Activated CD8-positive, alpha-beta T cell treated with anti-CD3 and anti-CD28 coated beads for 36 hours (primary cell): ENCODE measurements at regions not wholly inside any gene's neighbourhood (a gene's known extent, or its start where the extent isn't known, plus 50 kb on each side); places are given as distances from the start of the nearest gene placed in this dataset.

Experiments
- ATAC-seq: fragments of 200-7000 bp; cut with Tn5 transposase; one replicate; pipeline ENCODE4 v1.10.0; 2021; ENCODE audit warnings: mild to moderate bottlenecking, moderate library complexity
- CTCF ChIA-PET: fragments of 350-600 bp; sonication (Branson Sonifier 250); formaldehyde crosslinking; loops from one replicate; lab custom pipeline; 2021; ENCODE audit warnings: antibody characterized with exemption; lab: Charles Lee
- POLR2A ChIA-PET: fragments of 350-600 bp; sonication (Branson Sonifier 250); formaldehyde crosslinking; loops from one replicate; lab custom pipeline; 2021; ENCODE audit warnings: antibody characterized with exemption; lab: Charles Lee
- DNase-seq: peaks from one replicate; pipeline ENCODE4 v3.0.0-alpha.2; 2020
- H3K27ac Mint-ChIP-seq: one replicate; pipeline ENCODE4 v1.8.0; 2021; ENCODE audit warnings: mild to moderate bottlenecking, mixed read lengths
- H3K27me3 Mint-ChIP-seq: one replicate; pipeline ENCODE4 v1.8.0; 2021; ENCODE audit warnings: mixed read lengths
- H3K36me3 Mint-ChIP-seq: one replicate; pipeline ENCODE4 v1.8.0; 2021; ENCODE audit warnings: low read depth, mixed read lengths
- H3K4me1 Mint-ChIP-seq: one replicate; pipeline ENCODE4 v1.8.0; 2021; ENCODE audit warnings: low read depth, mixed read lengths
- H3K4me3 Mint-ChIP-seq: one replicate; pipeline ENCODE4 v1.8.0; 2021; ENCODE audit warnings: mild to moderate bottlenecking, moderate library complexity, mixed read lengths
- H3K9me3 Mint-ChIP-seq: one replicate; pipeline ENCODE4 v1.8.0; 2021; ENCODE audit warnings: mixed read lengths
- intact Hi-C: fragments of 100-400 bp; cut with micrococcal nuclease; formaldehyde crosslinking; loops from one replicate; pipeline ENCODE4 v1.10.0; 2022
- TF ChIP-seq, protein P1 (sequence below): fragments of 200-600 bp; IDR thresholded peaks from one replicate; pipeline ENCODE4 v1.8.0; 2022; ENCODE audit warnings: antibody characterized with exemption, mild to moderate bottlenecking

DNA sequence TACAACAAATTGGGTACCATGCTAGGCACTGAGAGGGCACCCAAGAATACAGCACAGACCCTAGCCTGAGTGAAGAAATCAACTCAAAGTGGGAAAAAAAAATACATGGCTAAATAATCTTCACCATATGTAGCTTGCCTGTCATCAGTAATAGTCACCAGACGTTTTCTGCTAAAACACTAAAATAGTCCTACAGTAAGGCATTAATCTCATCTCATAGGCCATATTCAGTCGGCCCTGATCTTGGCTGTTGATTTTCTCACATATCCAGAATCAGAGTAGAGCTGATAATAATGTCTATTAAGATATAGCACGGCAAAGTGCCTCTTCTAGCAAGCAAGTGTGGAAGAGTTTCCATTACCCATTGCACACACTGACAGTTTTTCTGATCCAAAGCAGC, 322.1 kb upstream of the SLC30A5 start:
- POLR2A ChIA-PET, result no interaction called here
- no peaks in the 10 kb centered on the region for H3K36me3 Mint-ChIP-seq
- no peaks in the 10 kb centered on the region for H3K27me3 Mint-ChIP-seq
- no peaks in the 10 kb centered on the region for H3K4me1 Mint-ChIP-seq
- intact Hi-C loops, result no loop called here
- CTCF ChIA-PET, result no interaction called here
- no peak overlapping the region for H3K27ac Mint-ChIP-seq
- peaks cover 3% of the 10 kb centered on the region for H3K9me3 Mint-ChIP-seq
- H3K4me3 Mint-ChIP-seq, result no peak overlapping the region
- TF ChIP-seq, protein P1, sequence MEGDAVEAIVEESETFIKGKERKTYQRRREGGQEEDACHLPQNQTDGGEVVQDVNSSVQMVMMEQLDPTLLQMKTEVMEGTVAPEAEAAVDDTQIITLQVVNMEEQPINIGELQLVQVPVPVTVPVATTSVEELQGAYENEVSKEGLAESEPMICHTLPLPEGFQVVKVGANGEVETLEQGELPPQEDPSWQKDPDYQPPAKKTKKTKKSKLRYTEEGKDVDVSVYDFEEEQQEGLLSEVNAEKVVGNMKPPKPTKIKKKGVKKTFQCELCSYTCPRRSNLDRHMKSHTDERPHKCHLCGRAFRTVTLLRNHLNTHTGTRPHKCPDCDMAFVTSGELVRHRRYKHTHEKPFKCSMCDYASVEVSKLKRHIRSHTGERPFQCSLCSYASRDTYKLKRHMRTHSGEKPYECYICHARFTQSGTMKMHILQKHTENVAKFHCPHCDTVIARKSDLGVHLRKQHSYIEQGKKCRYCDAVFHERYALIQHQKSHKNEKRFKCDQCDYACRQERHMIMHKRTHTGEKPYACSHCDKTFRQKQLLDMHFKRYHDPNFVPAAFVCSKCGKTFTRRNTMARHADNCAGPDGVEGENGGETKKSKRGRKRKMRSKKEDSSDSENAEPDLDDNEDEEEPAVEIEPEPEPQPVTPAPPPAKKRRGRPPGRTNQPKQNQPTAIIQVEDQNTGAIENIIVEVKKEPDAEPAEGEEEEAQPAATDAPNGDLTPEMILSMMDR, result no peak
- DNase-seq (no peak), ATAC-seq (no peak)

DNA sequence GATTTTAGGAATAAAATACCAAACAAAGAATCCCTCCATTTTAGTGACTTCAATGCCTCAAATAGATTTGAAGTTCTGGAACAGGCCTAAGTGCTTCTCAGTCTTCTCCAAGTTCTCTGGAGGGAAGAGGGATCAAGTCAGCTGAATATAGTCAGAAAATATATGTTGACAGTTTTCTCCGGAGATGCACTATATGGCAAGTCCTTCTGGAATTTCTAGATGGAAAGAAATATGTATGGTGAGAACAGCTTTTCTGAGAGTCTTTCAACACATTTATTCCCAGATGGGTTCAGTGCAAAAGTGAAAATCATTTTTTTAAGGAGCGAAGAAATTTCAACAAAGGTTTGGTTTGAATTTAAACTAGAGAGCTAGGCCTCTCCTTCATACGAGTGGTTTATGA, 317.4 kb upstream of the SLC30A5 start:
- CTCF ChIA-PET, result no interaction called here
- H3K4me3 Mint-ChIP-seq, result no peak overlapping the region
- TF ChIP-seq, protein P1, result no peak
- no peaks in the 10 kb centered on the region for H3K4me1 Mint-ChIP-seq
- H3K9me3 Mint-ChIP-seq, result peaks cover 3% of the 10 kb centered on the region
- ATAC-seq, result no peak
- DNase-seq, result no peak
- H3K36me3 Mint-ChIP-seq, result no peaks in the 10 kb centered on the region
- no peak overlapping the region for H3K27ac Mint-ChIP-seq
- no peaks in the 10 kb centered on the region for H3K27me3 Mint-ChIP-seq
- POLR2A ChIA-PET, result no interaction called here
- intact Hi-C loops, result no loop called here

DNA sequence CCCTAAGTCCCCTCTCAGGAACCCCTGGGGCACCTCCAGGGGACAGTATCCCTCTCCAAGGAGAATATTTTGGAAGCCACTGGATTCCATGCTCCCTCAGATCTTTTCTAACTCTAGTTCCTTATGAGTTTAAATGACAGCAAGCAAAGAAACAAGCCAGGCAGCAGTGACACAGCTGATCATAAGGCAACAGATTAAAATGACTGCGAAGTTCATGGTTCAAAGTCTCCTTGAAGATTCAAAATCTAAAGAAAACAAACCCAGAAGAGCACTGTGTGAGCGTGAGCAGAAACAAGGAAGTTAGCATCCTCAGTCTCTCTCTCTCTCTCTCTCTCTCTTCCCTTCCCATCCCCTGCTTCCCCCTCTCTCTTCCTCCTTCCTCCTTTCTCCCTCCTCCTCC, 316.7 kb upstream of the SLC30A5 start:
- Mint-ChIP-seq H3K27me3 (no peaks in the 10 kb centered on the region), H3K36me3 (no peaks in the 10 kb centered on the region), H3K27ac (no peak overlapping the region), H3K4me3 (no peak overlapping the region), H3K4me1 (no peaks in the 10 kb centered on the region), H3K9me3 (peaks cover 3% of the 10 kb centered on the region)
- no peak for ATAC-seq
- no peak for DNase-seq
- ChIA-PET POLR2A (no interaction called here), CTCF (no interaction called here)
- intact Hi-C loops, result no loop called here
- TF ChIP-seq, protein P1, result no peak

DNA sequence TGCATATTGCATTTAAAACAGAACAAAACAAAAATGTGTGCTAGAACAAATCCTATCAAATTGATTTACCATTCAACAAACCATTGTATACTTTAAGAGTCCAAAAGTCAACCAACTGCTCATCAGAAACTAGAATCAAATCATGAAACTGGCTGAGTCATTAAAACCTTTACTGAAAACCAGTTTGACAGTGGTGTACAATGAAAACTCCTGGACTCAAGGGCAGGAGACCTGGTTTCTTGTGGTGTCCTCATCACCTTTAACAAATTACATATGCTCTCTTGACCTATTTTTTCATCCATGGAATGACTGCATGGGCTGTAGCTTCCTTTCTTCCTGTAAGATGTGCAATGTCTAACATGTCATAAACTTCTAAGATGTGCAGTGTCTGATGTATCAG, 315.3 kb upstream of the SLC30A5 start:
- intact Hi-C loops, result no loop called here
- H3K36me3 Mint-ChIP-seq, result no peaks in the 10 kb centered on the region
- H3K9me3 Mint-ChIP-seq, result peaks cover 3% of the 10 kb centered on the region
- no peak overlapping the region for H3K4me3 Mint-ChIP-seq
- no peak overlapping the region for H3K27ac Mint-ChIP-seq
- TF ChIP-seq, protein P1, result no peak
- ATAC-seq, result no peak
- no peaks in the 10 kb centered on the region for H3K27me3 Mint-ChIP-seq
- H3K4me1 Mint-ChIP-seq, result no peaks in the 10 kb centered on the region
- no peak for DNase-seq
- CTCF ChIA-PET, result no interaction called here
- POLR2A ChIA-PET, result no interaction called here

DNA sequence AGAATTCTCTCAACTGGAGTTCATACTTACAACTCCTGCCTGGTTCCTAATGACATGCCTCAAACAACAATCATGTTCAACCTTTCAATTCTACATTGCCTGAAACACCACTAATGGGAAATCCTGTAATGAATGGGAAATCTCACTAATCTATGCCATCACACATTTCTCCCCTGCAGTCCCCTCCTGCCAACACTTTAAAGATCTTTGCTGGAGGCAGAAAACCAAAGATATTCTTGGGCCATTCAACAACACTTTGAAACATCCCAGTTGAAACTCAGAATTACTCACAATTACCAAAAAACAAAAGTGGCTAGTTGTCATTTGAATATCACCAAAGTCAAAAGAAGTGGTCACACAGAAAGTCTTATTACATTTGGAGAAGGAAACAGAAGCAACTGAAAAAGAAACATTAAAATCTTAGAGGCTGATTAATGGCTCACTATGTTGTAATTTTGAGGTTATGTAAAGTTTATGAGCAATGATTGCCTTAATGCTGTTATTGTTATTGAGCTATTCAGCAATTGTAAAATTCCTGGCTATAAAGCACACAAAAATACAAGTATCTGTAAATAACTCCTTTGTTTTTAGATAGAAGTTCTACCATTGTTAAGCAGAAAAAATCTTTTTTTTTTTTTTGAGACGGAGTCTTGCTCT, 313.4 kb upstream of the SLC30A5 start:
- H3K27ac Mint-ChIP-seq, result no peak overlapping the region
- peaks cover 3% of the 10 kb centered on the region for H3K9me3 Mint-ChIP-seq
- H3K4me1 Mint-ChIP-seq, result no peaks in the 10 kb centered on the region
- ChIA-PET CTCF (no interaction called here), POLR2A (interaction anchor here (0.6 kb wide), 1 partner anchor 458 kb away, joined by 3 read pairs; no protein-coding TSS in a partner anchor)
- DNase-seq (no peak), ATAC-seq (no peak)
- TF ChIP-seq, protein P1, result no peak
- no peak overlapping the region for H3K4me3 Mint-ChIP-seq
- H3K36me3 Mint-ChIP-seq, result no peaks in the 10 kb centered on the region
- intact Hi-C loops, result no loop called here
- H3K27me3 Mint-ChIP-seq, result no peaks in the 10 kb centered on the region
